Skin epidermis (tissue), 12 donors: ENCODE measurements at regions not wholly inside any gene's neighbourhood (a gene's known extent, or its start where the extent isn't known, plus 50 kb on each side); places are given as distances from the start of the nearest gene placed in this dataset.

Source experiments
- H3K27ac ChIP-seq, 21 experiments: fragments of 200-600 bp; sonication (generic) in 11 of 21; one replicate each; pipeline ENCODE4 v1.5.0; 2020; ENCODE audit warnings: mild to moderate bottlenecking in 3 of 21, inconsistent platforms in 2 of 21, moderate library complexity in 2 of 21
- H3K4me3 ChIP-seq, 7 experiments: fragments of 200-600 bp; sonication (generic) in 2 of 7; one replicate each; pipeline ENCODE4 v1.5.0; 2020; ENCODE audit warnings: inconsistent platforms in 2 of 7, mild to moderate bottlenecking in 2 of 7, moderate library complexity in 1 of 7

DNA sequence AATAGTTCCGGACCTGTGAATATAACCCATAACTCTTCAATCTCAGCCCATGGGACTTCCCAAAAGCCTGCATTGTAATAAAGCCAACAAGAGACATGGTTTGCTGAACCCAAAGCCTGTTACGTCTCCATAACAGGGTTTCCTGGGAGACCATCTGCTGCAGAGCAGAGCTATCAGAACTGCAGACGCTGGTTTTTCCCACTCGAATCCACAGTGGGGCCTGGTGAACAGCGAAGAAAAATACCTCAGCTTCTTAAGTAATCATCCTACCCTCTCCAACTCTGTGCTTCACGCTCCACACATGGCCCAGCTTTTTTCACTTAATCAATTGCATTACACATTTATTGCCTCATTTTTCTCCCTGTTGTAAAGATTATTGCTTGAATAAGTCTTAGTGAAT lies 409.5 kb upstream of the GRIA1 start:
- Histone ChIP-seq H3K27ac (no peak overlapping the region), H3K4me3 (no peak overlapping the region)

DNA sequence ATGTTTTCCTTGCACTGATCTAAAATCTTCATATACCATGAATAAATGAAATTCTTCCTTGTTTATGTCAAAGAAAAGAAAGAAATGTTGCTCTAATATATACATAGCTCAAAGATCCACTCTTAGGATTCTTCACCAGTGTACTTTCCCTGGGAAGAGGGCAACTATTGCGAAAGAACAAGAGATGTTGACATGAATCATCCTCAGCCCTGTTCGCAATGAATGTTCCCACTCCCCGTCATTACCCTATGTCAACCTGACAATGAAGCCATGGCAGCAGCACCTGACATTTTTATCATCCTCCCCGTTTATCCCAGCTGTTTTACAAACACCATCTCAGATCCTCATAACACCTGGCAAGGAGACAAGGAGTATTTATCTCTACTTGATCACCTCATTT lies 409.1 kb upstream of the GRIA1 start:
- no peak overlapping the region for H3K4me3 ChIP-seq
- no peak overlapping the region for H3K27ac ChIP-seq

DNA sequence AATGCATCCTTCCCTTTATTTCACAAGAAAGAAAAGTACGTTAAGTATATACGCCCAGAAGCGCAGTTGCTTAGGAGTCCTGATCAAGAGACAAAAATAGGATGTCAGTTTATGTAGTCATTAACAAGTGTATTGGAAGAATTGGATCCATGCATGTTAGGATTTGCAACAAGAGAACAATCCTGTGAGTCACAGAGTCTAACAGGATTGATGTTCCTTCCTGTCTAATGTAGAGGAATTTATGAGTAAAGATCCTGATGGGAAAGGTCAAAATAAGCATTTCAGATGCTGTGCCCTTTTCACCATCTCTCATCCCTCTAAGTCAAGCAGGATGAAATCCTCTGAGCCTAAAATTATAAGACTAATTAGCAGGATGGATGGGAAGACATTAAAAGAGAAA lies 406.0 kb upstream of the GRIA1 start:
- no peak overlapping the region for H3K27ac ChIP-seq
- no peak overlapping the region for H3K4me3 ChIP-seq

DNA sequence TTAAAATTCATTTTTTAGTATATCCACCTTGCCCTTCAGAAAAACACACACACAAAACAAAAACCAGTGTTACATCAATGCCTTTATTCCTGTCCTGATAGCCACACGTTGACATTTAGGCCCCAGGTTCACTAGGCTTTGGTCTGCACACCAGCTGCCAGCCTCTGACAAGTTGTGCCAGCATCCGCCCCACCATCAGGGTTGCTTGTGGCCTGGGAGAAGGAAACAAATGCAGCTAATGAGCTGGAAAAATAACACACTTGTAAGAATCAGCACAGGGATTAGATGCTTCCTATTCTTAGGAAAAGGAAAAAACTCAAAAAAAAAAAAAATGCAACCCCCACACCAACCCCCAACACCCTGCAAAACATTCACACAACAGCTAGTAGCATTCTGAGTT lies 404.0 kb upstream of the GRIA1 start:
- H3K4me3 ChIP-seq: no peak overlapping the region
- no peak overlapping the region for H3K27ac ChIP-seq

DNA sequence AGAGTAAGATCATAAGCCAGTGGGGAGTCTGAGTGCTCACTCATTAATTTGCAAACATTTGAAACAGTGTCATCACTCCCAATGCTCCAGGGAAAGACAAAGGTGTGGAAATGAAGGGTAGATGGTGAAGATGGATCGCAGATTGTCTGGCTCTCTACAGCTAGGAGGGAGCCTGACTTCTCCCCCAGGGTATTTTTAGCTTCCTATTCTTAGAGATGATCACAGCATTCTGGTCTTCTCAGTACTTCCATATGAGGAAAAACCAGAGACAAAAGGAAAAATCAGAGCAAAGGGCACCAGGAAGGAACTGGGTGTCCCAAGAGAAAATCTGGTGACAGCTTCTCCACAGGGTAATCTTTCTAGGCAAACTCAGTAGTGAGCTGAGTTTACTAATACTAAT lies 401.9 kb upstream of the GRIA1 start:
- Histone ChIP-seq H3K4me3 (no peak overlapping the region), H3K27ac (no peak overlapping the region)

DNA sequence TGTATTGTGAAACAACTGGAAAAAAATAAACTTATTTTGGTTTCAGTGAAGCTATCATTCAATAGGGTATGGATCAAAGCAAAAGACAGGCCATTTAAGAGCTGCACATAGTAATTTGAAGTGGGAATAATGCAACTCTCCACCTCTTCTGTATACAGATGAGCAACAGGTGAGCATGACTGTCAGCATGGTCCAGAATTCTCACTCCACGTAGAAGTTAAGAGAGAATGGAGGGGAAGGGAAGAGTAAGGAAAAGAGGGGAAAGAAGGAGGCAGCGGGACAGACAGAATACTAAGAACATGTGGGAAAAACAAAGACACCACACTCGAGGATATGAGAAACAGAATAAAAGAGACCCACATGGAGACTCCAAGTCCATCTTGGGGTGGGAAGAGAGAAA lies 396.1 kb upstream of the GRIA1 start:
- Histone ChIP-seq H3K27ac (no peak overlapping the region), H3K4me3 (no peak overlapping the region)

DNA sequence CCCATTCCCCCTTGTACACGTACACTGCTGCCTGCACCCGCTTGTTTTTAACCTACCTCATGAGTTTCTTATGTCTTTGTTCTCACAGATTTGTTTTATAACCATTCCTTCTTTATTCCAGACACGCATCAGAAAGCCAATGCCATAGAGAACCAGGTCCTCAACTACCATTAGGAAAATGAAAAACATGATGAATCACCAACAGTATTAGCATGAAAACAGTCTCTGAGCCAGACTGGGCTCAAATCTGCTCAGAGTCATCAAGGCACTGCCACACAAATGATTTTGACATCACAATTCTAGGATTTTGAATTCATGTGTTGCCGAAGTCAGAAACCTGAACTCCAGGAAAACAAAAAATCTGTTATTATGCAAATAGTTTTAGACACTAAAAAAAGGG lies 394.1 kb upstream of the GRIA1 start:
- Histone ChIP-seq H3K27ac (no peak overlapping the region), H3K4me3 (no peak overlapping the region)

DNA sequence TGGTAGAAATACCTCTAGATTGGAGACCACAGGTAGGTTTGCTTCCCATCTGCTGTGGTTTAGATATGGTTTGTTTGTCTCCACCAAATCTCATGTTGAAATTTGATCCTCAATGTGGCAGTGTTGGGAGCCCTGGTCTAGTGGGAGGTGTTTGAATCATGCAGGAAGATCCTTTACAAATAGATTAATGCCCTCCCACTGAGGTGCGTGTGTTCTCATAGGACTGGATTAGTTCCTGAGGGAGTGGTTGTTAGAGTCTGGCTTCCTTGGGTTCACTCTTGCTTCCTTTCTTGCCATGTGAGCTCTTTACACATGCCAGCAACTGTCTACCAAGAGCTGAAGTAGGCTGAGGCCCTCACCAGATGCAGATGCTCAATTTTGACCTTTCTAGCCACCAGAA lies 391.1 kb upstream of the GRIA1 start:
- Histone ChIP-seq H3K4me3 (no peak overlapping the region), H3K27ac (no peak overlapping the region)

DNA sequence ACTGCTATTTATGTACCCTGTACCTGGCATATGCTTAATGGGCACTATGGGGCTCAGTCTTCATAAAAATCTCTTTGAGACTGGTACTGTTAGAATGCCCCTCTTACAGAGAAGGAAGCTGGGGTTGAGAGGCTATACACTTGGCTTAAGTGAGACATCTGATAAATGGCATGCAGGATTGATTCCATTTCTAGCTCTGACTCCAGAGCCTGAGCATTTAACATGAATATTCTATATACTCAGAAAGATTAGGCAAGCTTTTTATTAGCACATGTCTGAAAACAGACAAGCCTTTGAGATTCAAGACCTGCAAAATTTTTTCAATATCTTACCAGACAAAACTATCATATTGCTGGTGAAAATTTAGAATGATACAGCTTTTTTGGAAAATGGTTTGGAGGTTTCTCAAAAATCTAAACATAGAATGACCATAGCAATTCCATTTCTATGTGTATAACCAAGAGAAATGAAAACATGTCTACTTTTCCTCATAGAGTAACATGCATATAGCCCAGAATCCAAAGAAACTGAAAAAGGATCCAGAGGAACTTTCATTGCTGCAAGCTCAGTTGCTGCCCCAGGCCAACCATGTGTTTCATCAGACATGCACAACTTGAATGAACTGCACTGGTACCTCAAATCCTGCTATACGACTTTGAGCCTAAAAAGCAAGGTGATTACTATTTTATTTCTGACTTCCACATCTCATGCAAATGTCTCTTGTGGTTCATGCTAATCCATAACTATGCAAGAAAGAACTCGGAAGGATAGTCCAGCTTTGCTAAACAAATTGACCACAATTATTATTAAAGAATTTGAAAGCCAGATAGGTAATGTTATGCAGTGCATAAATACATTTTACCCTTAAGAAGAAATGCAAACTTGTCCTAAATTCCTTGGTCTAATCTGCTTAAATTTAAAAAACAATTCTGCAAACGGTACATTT lies 389.0 kb upstream of the GRIA1 start:
- H3K4me3 ChIP-seq: no peak overlapping the region
- no peak overlapping the region for H3K27ac ChIP-seq

DNA sequence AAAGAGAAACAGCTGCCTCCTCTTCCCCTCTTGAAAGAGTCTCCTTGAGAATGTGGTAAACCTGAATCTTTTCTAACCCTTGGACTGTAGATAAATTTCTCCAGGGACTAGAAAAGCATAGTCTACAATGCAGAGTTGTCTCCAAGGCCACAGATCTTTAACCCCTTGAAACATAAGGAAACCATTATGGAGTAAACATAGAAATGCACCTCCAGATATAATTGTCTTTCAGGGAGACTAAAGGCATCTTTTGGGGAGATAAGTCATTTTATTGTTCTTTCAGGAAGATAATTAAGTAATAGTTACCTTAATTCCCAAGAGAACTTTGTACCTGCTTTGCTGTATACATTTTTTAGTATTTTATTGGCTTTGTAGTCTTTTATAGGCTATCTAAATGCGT lies 373.6 kb upstream of the GRIA1 start:
- H3K4me3 ChIP-seq: no peak overlapping the region
- H3K27ac ChIP-seq: no peak overlapping the region

DNA sequence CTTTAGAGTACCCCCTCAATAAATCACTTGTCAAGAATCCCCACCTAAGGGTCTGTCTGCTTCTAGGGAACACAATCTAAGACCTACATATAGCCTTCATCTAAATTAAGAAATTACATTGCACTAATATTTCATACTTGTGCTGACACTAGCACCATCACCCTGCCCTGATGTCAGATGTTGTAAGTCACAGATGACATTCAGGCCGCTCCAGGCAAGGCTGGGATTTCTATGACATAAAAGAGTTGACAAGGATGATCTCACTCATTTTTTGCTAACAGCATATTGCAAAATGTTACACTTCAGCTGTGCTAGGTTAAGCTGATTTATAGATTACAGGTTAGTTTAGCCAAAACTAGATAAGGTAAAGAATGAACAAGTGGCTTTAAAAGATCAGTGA lies 372.5 kb upstream of the GRIA1 start:
- Histone ChIP-seq H3K4me3 (no peak overlapping the region), H3K27ac (no peak overlapping the region)

DNA sequence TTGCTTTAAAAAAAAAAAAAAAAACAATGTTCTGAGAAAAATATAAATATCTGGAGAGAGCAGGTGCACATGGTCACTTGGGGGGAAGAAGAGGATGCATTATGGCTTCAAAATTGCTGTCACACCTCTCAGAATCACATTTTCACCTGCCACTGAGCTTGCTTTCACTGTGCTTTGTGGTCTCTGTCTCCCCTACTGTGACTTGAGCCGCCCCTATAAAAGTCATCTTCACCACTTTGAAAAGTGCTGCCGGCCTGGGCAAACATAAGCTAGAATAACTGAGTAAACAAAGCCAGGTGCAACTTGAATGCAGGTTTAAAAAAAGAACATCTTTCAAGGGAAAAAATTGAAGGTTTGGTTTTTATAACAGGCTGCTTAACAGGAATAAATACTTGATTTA lies 368.1 kb upstream of the GRIA1 start:
- H3K4me3 ChIP-seq: no peak overlapping the region
- H3K27ac ChIP-seq: no peak overlapping the region

DNA sequence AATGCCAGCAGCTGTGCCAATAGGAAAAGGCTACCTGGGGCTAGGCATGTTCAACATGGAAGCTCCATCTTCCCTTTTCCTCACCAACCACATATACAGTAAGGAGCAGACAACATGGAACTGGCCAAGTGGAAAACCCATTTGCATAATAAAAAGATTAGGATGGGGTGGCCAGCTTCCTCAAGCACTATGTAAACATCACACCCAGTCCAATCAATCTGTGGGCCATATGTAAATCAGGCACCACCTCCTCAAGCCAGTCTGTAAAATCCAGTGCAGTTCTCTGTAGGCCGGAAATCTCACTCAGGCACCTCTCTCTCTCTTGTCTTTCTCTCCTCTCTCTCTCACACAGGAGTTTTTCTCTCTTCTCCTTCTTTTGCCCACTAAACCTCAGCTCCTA lies 360.2 kb upstream of the GRIA1 start:
- Histone ChIP-seq H3K27ac (no peak overlapping the region), H3K4me3 (no peak overlapping the region)

DNA sequence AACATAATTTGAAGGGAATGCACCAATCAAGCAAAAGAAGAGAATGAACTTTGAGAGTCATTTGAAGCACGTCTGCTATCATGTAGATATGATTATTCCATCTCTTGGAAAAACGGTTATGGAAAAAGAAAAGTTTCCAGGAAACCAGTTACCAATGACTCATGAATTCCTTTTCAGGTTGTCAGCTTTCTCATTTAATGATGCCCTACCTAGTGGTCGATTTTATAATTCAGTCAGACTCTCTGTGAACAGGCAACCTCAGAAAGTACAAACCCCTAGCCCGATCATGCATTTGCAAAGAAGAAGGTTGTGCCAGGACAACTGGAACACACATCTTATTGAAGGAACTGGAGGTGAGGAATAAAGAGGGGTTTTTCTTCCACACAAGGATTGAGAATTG lies 355.1 kb upstream of the GRIA1 start:
- H3K27ac ChIP-seq: no peak overlapping the region
- H3K4me3 ChIP-seq: no peak overlapping the region

DNA sequence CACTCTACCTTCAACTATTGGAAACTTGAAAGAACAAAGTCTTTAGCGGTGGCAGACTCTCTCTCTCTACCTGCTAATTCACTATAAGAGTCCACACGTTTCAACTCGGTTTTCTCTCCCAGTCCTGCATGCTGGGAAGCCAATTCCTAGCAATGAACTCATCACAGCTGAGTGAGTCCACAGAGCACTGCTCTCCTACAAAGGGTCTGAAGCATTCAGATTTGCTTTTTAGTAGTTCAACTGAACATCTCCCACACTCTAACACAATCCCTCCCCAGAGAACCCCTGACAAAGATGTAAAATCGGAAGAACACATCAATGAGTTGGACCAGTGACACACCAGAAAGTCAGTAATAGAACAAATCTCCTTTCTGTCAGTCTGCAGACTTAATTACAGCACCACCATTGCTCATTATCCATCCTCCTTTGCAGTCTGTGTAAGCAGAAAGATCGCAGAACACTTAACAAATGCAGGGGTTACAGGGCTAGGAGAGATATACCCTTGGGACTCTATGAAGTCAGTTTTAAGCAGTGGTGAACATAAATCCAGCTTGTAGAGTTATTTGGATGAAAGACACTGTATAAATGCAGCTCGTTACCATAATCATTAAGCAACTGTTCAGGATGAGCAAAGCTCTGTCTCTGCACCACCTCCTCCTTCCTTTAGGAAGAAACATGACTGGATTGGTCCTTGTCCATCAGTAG lies 353.4 kb upstream of the GRIA1 start:
- Histone ChIP-seq H3K27ac (no peak overlapping the region), H3K4me3 (no peak overlapping the region)

DNA sequence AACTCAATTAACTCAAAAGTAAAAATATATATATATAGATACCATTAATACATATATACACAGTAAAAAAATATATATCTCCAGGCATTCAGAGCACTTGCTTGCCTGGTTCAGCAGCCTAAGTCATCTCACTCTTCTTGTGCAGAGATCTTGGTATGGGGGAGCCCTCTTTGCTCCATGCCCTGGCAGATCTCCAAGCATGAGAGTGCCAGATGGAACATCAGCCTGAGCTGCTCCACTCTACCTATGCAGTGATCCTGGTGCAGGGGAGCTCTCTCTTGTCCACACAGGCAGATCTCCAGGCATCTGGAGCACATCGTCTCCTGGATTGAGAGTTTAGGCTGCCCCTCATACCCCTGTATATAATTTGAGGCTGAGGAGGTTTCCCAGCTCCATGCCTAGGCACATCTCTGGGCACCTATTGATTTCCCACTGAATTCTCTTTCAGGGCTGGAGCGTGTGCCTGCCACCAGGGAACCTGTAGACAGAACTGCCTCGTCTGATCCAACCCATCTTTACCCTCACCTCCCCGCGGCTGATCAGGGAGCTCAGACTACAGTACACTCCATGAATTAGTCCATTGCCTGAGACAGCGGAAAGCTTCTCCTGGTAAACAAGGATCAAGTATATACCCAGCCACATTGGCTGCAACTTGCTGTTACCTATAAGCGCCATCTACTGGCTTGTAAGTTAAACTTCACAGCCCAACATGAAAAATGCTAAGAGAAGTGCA lies 342.4 kb upstream of the GRIA1 start:
- Histone ChIP-seq H3K27ac (no peak overlapping the region), H3K4me3 (no peak overlapping the region)

DNA sequence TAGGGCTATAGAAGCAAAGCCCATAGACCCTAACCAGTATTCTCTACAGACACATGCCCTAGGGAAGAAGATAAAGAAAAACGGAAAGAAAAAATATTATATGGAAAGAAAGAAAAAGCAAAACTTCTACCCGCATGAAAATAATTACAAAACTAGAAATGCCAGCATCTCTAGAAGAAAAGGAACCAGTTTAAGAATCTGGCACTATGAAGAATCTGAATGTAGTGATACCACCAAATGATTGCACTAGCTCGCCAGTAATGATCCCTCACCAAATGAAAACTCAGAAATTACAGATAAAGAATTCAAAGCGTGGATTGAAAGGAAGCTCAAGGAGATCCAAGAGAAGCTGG lies 341.9 kb upstream of the GRIA1 start:
- Histone ChIP-seq H3K27ac (no peak overlapping the region), H3K4me3 (no peak overlapping the region)

DNA sequence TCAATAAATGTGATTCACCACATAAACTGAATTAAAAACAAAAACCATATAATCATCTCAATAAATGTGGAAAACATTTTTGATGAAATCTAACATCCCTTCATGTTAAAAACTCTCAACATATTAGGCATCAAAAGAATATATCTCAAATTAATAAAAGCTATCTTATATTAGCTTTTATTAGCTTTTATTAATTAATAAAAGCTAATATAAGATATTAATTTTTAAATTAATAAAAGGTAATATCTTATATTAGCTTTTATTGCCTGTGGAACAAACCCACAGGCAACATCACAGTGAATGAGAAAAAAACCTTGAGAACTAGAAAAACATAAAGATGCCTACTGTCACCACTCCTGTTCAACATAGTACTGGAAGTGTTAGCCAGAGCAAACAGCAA lies 338.9 kb upstream of the GRIA1 start:
- no peak overlapping the region for H3K27ac ChIP-seq
- no peak overlapping the region for H3K4me3 ChIP-seq

DNA sequence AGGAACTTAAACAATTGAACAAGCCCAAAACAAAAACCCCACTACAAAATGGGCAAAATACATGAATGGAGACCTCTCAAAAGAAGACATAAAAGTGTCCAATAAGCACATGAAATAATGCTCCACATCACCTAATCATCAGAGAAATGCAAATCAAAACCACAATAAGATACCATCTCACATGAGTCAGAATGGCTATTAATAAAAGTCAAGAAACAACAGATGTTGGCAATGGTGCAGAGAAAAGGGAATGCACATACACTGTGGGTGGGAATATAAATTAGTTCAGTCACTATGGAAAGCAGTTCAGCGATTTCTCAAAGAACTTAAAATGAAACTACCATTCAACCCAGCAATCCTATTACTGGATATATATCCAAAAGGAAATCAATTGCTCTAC lies 337.4 kb upstream of the GRIA1 start:
- Histone ChIP-seq H3K27ac (no peak overlapping the region), H3K4me3 (no peak overlapping the region)

DNA sequence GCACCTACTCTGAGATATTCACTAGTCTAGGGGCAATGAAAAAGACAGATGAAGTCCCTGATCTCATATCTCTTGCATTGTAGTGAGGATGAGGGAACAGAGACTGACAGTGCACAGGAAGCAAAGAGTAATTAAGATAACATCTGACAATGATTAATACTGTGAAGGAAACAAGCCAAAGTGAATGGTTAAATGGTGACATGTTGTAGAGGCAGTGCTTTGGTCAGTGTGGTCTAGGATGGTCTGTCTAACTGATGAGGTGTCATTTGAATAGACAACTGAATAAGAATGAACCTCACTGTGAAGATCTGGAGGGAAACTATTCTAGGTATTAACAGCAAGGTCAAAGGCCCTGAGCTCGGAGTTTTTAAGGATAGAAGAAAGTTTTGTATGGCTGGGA lies 333.3 kb upstream of the GRIA1 start:
- H3K27ac ChIP-seq: no peak overlapping the region
- H3K4me3 ChIP-seq: no peak overlapping the region

DNA sequence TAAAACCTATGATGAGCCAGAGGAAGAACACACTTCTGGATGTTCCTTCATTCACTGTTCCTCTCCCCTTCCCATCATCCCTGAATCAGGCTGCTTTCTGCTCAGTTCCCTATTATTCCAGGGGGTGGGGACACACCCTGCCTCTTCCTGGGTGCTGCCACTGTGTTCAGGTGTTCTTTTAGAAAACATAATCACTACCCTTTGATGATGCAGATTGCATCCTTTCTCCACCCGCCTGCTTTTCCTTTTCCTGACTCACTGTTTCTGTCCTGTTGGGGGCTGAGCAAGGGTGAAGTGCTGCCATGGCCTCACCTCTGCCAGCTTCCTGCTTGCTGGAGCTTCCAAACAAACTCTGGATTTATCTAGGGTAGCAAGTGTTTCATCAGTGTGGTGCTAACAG lies 331.9 kb upstream of the GRIA1 start:
- H3K4me3 ChIP-seq: no peak overlapping the region
- no peak overlapping the region for H3K27ac ChIP-seq
